AG04449 (cell line): ENCODE measurements at regions not wholly inside any gene's neighbourhood (a gene's known extent, or its start where the extent isn't known, plus 50 kb on each side); places are given as distances from the start of the nearest gene placed in this dataset.
"Not testable (repeated sequence)": the region's sequence is repeated elsewhere in the genome, so short reads cannot be mapped to it uniquely, and the experiment has no call there.

Experiments used
- CTCF ChIA-PET: fragments of 350-600 bp; formaldehyde crosslinking; extraction: SDS; loops from one replicate; lab custom pipeline; 2021; ENCODE audit warnings: antibody characterized with exemption; lab: Yijun Ruan, JAX
- POLR2A ChIA-PET: fragments of 400-600, 350-600 bp; formaldehyde crosslinking; extraction: SDS; loops from one replicate; lab custom pipeline; 2020; ENCODE audit warnings: antibody characterized with exemption, inconsistent platforms; lab: Yijun Ruan, JAX
- DNase-seq: peaks from one replicate; pipeline ENCODE4 v3.0.0-alpha.2; 2010; ENCODE audit warnings: low read depth, low spot score
- H3K4me3 ChIP-seq: 2 replicates; pipeline ENCODE4 v1.5.1; 2011; ENCODE audit warnings: low read depth, mild to moderate bottlenecking, control low read depth, low read length
- TF ChIP-seq, protein P1 (sequence below): IDR thresholded peaks from one replicate; pipeline ENCODE4 v1.5.1; 2011; ENCODE audit warnings: mild to moderate bottlenecking, moderate library complexity, low read length, control low read depth, inconsistent platforms; ENCODE audit not compliant: insufficient read depth; ENCODE audit errors: missing control alignments

DNA sequence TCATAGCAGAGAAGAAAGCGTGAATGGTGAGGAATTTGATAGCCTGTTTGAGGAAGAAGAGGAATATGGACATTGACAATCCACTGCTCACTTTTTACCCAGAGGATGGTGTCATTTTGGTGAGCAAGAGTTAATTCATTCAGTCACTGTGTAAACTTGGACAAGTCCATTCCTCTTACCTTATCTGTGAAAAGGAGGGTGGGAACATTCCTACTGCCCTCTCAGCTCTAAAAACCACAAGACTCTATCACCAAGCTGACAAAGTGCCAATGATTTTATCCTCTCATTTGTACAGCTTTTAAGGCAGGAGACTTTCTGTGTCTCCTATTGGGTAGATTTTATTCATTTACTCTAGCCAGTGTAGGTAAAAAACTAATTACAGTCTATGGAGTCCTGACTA lies 103.8 kb downstream of the LUZP4 start:
- H3K4me3 ChIP-seq, result no peak overlapping the region
- ChIA-PET CTCF (no interaction called here), POLR2A (interaction anchor here (0.6 kb wide), 1 partner anchor 42 kb away, joined by 3 read pairs; no protein-coding TSS in a partner anchor)
- no peak for DNase-seq
- TF ChIP-seq, protein P1, sequence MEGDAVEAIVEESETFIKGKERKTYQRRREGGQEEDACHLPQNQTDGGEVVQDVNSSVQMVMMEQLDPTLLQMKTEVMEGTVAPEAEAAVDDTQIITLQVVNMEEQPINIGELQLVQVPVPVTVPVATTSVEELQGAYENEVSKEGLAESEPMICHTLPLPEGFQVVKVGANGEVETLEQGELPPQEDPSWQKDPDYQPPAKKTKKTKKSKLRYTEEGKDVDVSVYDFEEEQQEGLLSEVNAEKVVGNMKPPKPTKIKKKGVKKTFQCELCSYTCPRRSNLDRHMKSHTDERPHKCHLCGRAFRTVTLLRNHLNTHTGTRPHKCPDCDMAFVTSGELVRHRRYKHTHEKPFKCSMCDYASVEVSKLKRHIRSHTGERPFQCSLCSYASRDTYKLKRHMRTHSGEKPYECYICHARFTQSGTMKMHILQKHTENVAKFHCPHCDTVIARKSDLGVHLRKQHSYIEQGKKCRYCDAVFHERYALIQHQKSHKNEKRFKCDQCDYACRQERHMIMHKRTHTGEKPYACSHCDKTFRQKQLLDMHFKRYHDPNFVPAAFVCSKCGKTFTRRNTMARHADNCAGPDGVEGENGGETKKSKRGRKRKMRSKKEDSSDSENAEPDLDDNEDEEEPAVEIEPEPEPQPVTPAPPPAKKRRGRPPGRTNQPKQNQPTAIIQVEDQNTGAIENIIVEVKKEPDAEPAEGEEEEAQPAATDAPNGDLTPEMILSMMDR, result no peak

- DNase-seq, CTCF ChIA-PET, H3K4me3 ChIP-seq, POLR2A ChIA-PET: not testable (repeated sequence)
Measured at GRCh38 chrX:115394806-115395205, 105.3 kb downstream of the LUZP4 start.

- ChIA-PET CTCF (no interaction called here), POLR2A (no interaction called here)
- no peak overlapping the region for H3K4me3 ChIP-seq
- TF ChIP-seq, protein P1, result no peak
- no peak for DNase-seq
Measured at GRCh38 chrX:115399306-115399705, 109.8 kb downstream of the LUZP4 start.

DNA sequence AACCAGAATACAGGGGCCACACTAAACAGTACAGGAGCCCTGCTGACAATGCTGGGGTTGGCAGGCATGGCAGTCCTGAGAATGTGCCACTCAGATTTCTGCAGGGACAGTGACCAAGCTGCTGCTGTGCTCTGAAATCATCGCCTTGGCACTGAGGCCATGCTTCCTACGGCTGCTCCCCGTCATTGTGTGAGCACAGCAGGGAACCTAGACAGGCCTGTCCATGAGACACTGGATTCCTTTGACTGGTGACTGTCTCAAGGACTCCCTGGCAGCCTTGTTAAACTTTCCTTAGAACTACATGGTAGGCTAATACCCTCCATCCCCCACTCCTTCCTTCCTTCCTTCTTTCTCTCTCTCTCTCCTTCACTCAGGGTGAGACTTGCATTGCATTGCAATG lies 111.4 kb downstream of the LUZP4 start:
- TF ChIP-seq, protein P1, result no peak
- DNase-seq, result no peak
- CTCF ChIA-PET, result no interaction called here
- POLR2A ChIA-PET, result no interaction called here
- H3K4me3 ChIP-seq, result no peak overlapping the region

DNA sequence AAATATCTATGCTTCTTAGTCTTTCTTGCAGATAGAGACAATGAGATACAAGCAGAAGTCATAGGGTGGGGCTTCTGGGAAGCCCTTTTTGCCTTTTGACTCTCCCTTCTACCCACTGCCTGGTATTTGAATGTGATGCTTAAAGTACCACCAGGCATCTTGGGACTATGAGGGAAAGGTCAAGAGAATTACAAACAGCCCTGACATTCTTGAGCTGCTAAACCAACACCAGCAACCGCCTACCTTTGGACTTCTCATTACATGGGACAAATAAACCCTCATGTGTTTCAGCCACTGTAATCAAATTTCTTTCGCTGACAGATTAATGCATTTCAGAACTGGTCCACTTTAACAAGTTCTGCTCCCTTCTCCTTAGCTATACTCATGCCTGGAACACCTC lies 112.8 kb downstream of the LUZP4 start:
- TF ChIP-seq, protein P1, result no peak
- H3K4me3 ChIP-seq, result no peak overlapping the region
- ChIA-PET POLR2A (no interaction called here), CTCF (no interaction called here)
- DNase-seq, result no peak

GRCh38 chrX:115408771-115409400 lies 119.4 kb downstream of the LUZP4 start:
- POLR2A ChIA-PET, result interaction anchor here (0.6 kb wide), 1 partner anchor 173 kb away, joined by 4 read pairs; no protein-coding TSS in a partner anchor
- DNase-seq, result no peak
- H3K4me3 ChIP-seq, result no peak overlapping the region
- TF ChIP-seq, protein P1, result no peak
- CTCF ChIA-PET, result no interaction called here

DNA sequence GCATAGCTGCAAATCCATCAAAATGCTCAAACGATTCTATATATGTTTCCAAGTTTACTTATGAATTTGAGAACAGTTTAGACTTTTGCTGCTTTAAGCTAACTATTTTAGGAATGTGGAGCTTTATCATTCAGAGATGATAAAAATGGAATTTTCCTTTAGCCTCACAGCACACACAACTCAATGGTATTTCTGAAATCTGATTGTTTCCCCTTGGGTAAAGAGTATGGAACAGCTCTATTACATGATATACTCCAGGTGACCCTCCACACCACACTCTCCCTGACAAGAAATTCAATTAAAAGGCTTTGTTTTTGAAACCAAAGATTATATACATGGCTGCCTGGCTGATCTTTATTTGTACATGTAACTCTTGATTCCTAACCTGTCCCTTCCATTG lies 120.0 kb downstream of the LUZP4 start:
- CTCF ChIA-PET, result no interaction called here
- TF ChIP-seq, protein P1, result no peak
- no peak for DNase-seq
- POLR2A ChIA-PET, result no interaction called here
- no peak overlapping the region for H3K4me3 ChIP-seq
